GM18519 (cell line): ENCODE measurements at regions not wholly inside any gene's neighbourhood (a gene's known extent, or its start where the extent isn't known, plus 50 kb on each side); places are given as distances from the start of the nearest gene placed in this dataset.
"Not testable (repeated sequence)": the region's sequence is repeated elsewhere in the genome, so short reads cannot be mapped to it uniquely, and the experiment has no call there.

Experiments used
- ATAC-seq: cut with Tn5 transposase; IDR thresholded peaks from one replicate; pipeline ENCODE4 v1.9.1; 2021; ENCODE audit warnings: mild to moderate bottlenecking, moderate library complexity; ENCODE audit not compliant: unreplicated experiment, low FRiP score

GRCh38 chr3:68676136-68676535, 256.2 kb downstream of the TAFA4 start:
- ATAC-seq, result no peak

- ATAC-seq, result no peak
Observed at GRCh38 chr3:68667346-68667745, 265.0 kb downstream of the TAFA4 start.

GRCh38 chr3:68666429-68667136, 265.8 kb downstream of the TAFA4 start:
- no peak for ATAC-seq

- ATAC-seq, result no peak
Observed at GRCh38 chr3:68664276-68664675, 268.1 kb downstream of the TAFA4 start.

- ATAC-seq, result no peak
Observed at GRCh38 chr3:68662176-68662575, 270.2 kb downstream of the TAFA4 start.

- ATAC-seq, result not testable (repeated sequence)
Observed at GRCh38 chr3:68650657-68651056, 281.7 kb downstream of the TAFA4 start.

DNA sequence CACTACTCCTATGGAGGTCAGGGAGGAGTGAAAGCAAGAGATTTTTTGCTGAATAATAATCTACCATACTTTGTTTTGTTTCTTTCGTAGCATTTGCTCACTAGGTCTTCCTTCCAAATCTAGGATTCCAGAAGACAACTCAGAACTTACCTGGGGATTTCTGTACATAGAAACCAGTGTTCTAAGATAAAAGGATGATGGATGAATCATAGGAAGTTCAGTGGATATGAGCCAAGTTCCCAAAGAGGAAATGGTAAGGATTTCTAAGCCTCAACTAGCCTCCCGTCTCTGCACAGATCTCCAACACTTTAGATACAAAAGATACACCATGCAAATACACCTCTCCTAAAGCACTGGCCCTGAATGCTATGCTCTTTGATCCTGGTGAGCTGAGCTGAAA, 283.9 kb downstream of the TAFA4 start:
- no peak for ATAC-seq

GRCh38 chr3:68631850-68632545, 300.3 kb downstream of the TAFA4 start:
- no peak for ATAC-seq

- ATAC-seq, result no peak
Observed at GRCh38 chr3:68620211-68620610, 312.1 kb downstream of the TAFA4 start.

GRCh38 chr3:68614087-68614486, 318.3 kb downstream of the TAFA4 start:
- ATAC-seq, result no peak

DNA sequence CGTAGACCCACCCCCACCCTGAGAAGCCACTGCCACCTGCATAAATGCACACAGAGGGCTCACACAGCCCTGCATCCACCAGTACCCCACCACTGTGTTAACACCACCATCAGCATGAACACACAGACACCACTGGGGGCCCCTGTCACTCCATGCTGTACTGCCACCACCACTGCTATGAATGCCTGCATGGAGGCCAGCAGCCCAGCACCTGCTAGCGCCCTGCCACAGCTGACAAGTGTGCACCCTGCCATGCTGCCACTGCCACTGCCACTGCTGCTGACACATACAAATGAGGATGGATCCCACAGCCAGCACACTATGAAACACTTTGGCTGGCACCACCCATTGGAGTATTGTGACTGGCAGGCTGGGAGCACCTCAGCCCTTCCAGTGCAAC, 361.0 kb downstream of the TAFA4 start:
- no peak for ATAC-seq

DNA sequence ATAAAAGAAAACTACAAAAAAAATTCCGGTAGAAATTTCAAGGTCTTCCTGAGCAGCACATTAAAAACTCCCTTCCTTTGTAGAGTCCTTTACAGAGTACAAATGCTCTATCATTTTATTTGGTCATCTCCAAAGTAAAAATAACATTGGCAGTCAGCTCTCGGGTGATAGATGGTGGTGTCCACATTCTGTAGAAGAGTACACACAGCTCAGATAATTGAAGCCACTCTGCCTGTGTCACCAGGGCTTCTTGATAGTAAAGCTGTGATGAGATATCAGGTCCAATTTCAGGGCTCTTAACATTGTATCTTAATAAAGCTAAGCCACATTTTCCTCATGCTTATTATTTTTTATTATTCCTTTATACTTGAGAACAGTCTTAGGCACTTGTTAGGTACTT, 371.6 kb downstream of the TAFA4 start:
- ATAC-seq, result no peak

GRCh38 chr3:68535782-68536181, 396.6 kb downstream of the TAFA4 start:
- ATAC-seq, result no peak

DNA sequence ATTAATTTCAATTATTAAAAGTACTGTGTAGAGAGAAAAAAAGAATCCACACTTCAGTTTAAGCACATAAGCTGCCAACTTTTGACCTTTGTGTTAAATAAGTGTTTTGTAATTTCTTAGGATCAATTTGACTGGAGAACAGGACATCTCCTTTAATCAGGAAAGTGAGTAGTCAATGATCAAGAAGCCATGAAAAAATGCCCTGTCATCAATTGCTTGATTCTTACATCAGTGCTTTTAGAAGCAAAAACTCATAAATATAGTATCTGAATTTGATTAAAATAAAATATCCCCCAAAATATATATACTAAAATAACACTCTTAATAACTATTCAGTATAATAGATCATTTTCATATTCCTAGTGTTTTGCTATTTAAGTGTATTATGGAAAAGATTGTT, 409.0 kb downstream of the TAFA4 start:
- no peak for ATAC-seq

GRCh38 chr3:68515237-68515636, 417.1 kb downstream of the TAFA4 start:
- ATAC-seq, result no peak

- no peak for ATAC-seq
Observed at GRCh38 chr3:68504201-68504600, 428.1 kb downstream of the TAFA4 start.

DNA sequence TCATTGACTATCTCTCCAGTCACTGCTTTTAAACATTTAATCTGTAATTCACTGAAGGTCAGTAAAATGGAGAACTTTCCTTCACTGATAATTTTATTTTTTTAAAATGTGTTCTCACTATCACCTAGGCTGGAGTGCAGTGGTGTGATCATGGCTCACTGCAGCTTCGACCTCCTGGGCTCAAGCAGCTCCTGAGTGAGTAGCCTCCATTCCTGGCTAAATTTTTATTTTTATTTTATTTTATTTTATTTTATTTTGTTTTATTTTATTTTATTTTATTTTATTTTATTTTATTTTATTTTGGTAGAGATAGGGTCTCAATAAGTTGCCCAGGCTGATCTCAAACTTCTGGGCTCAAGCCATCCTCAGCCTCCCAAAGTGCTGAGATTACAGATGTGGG, 446.5 kb downstream of the TAFA4 start:
- ATAC-seq, result not testable (repeated sequence)

GRCh38 chr3:68485051-68485450, 447.3 kb downstream of the TAFA4 start:
- no peak for ATAC-seq

- ATAC-seq, result no peak
Observed at GRCh38 chr3:68483601-68484000, 448.7 kb downstream of the TAFA4 start.

DNA sequence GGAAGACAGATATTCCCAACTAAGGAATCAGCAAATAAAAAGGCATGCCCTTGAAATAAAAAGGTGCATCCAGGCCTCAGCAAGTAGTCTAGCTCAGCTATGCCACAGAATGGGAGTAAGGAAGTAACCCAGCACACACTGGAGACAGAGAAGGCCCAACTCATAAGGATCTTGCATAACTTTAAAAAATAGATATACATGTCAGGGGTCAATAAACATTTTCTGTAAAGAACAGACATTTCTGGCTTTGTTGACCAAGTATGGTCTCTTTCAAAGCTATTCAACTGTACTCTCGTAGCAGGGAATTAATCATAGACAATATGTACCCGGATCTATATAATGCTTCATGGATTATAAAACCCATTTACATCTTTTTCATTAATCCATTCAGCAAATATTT, 449.3 kb downstream of the TAFA4 start:
- ATAC-seq, result no peak

DNA sequence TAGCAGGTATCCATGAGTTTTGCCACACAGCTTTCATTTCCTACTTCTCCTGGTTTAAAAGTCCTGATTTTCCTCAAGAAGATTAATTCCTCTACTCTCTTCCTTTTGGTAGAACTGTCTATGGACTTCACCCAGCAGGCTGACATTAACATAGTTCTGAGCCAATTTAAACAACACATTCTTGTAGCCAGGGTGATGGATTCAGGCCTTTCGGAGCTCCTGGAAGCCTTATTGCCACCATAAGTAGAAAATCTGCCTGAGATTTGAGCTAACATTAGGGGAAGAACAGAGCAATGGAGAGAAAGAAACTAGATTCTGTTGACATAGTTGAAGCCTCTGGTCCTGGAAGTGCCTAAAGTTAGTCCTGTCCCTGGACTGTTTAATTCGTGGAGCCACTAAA, 449.8 kb downstream of the TAFA4 start:
- ATAC-seq, result no peak

DNA sequence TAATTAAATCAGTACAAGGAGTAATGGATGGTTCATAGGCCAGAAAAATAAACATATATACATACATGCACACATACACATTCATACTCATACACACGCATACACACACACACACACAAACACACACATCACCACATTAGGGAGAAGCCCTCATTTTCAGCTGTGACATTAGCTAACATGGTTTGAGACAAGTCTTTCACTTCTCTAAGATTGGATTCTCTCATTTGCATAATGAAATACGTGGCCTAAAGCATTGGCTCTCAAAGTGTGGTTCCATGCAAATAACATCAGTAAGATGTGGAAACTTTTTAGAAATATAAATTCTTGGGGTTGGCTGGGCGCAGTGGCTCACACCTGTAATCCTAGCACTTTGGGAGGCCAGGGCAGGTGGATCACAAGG, 452.6 kb downstream of the TAFA4 start:
- no peak for ATAC-seq
